ENCODE measurements at regions not wholly inside any gene's neighbourhood (a gene's known extent, or its start where the extent isn't known, plus 50 kb on each side); places are given as distances from the start of the nearest gene placed in this dataset.

- intact Hi-C loops (cut with DNase I) = no loop called here
Measured at GRCh38 chr2:57516698-57517340, 529.8 kb upstream of the VRK2 start.

GRCh38 chr2:57523304-57523703 is 523.3 kb upstream of the VRK2 start:
- TF ChIP-seq CTCF (IDR thresholded peaks at IDR 0.05) = no peak
- Histone ChIP-seq H3K4me3 (no peak overlapping the region), H3K27ac (no peak overlapping the region), H3K4me1 (no peaks in the 10 kb centered on the region), H3K9me3 (no peaks in the 10 kb centered on the region), H3K27me3 (no peaks in the 10 kb centered on the region), H3K36me3 (no peaks in the 10 kb centered on the region)
- DNase-seq (no peak), ATAC-seq (no peak)
- intact Hi-C loops (cut with DNase I) = no loop called here

More at GRCh38 chr2:57516698-57517340, 529.8 kb upstream of the VRK2 start:
- peak; percentile 76 for ATAC-seq
- DNase-seq = no peak
- Histone ChIP-seq H3K9me3 (no peaks in the 10 kb centered on the region), H3K4me1 (no peaks in the 10 kb centered on the region), H3K27ac (no peak overlapping the region), H3K36me3 (no peaks in the 10 kb centered on the region), H3K4me3 (no peak overlapping the region), H3K27me3 (no peaks in the 10 kb centered on the region)
- peak; percentile 68 for TF ChIP-seq CTCF (IDR thresholded peaks at IDR 0.05)

GRCh38 chr2:57527685-57528084 is 518.9 kb upstream of the VRK2 start:
- DNase-seq (no peak), ATAC-seq (no peak)
- Histone ChIP-seq H3K9me3 (no peaks in the 10 kb centered on the region), H3K27me3 (no peaks in the 10 kb centered on the region), H3K4me1 (no peaks in the 10 kb centered on the region), H3K4me3 (no peak overlapping the region), H3K27ac (no peak overlapping the region), H3K36me3 (no peaks in the 10 kb centered on the region)
- no peak for TF ChIP-seq CTCF (IDR thresholded peaks at IDR 0.05)
- intact Hi-C loops (cut with DNase I) = no loop called here

- Histone ChIP-seq H3K4me1 (no peaks in the 10 kb centered on the region), H3K27me3 (no peaks in the 10 kb centered on the region), H3K9me3 (no peaks in the 10 kb centered on the region), H3K4me3 (no peak overlapping the region), H3K36me3 (no peaks in the 10 kb centered on the region), H3K27ac (no peak overlapping the region)
- intact Hi-C loops (cut with DNase I) = no loop called here
- no peak for TF ChIP-seq CTCF (IDR thresholded peaks at IDR 0.05)
- DNase-seq (no peak), ATAC-seq (no peak)
Measured at GRCh38 chr2:57528499-57528898, 518.1 kb upstream of the VRK2 start.

- DNase-seq (no peak), ATAC-seq (no peak)
- Histone ChIP-seq H3K27me3 (no peaks in the 10 kb centered on the region), H3K9me3 (no peaks in the 10 kb centered on the region), H3K4me1 (no peaks in the 10 kb centered on the region), H3K36me3 (no peaks in the 10 kb centered on the region), H3K27ac (no peak overlapping the region), H3K4me3 (no peak overlapping the region)
- TF ChIP-seq CTCF (IDR thresholded peaks at IDR 0.05) = no peak
- intact Hi-C loops (cut with DNase I) = no loop called here
Measured at GRCh38 chr2:57534358-57534757, 512.2 kb upstream of the VRK2 start.
